ENCODE measurements at regions not wholly inside any gene's neighbourhood (a gene's known extent, or its start where the extent isn't known, plus 50 kb on each side); places are given as distances from the start of the nearest gene placed in this dataset.

GRCh38 chr2:149687052-149687427 is 99.5 kb upstream of the MMADHC start:
- no peak for TF ChIP-seq CTCF (conservative IDR thresholded peaks at IDR 0.05)
- TF ChIP-seq ZFX (IDR thresholded peaks at IDR 0.05), result no peak

Data from C4-2B (cell line).